Brain microvascular endothelial cell (primary cell): ENCODE measurements at regions not wholly inside any gene's neighbourhood (a gene's known extent, or its start where the extent isn't known, plus 50 kb on each side); places are given as distances from the start of the nearest gene placed in this dataset.

ENCODE experiments used
- DNase-seq: peaks from one replicate; pipeline ENCODE4 v3.0.0-alpha.2; 2020
- H3K27ac ChIP-seq: fragments of 250-450 bp; sonication (Bioruptor Pico); 2 replicates; pipeline ENCODE4 v1.5.1; 2020; ENCODE audit warnings: mild to moderate bottlenecking, moderate library complexity
- H3K27me3 ChIP-seq: fragments of 250-450 bp; sonication (Bioruptor Pico); replicated peaks from 2 replicates; pipeline ENCODE4 v1.5.1; 2020; ENCODE audit warnings: mild to moderate bottlenecking
- H3K36me3 ChIP-seq: fragments of 250-450 bp; sonication (Bioruptor Pico); replicated peaks from 2 replicates; pipeline ENCODE4 v1.5.1; 2020; ENCODE audit warnings: mild to moderate bottlenecking
- H3K4me3 ChIP-seq: 2 replicates; pipeline ENCODE4 v1.5.1; 2011; ENCODE audit warnings: low read depth, mild to moderate bottlenecking, control low read depth, low read length, moderate library complexity
- in situ Hi-C: cut with HindIII; loops from 2 replicates; pipeline ENCODE4 v1.10.0; 2017; ENCODE audit warnings: low sequenced_read_pairs, low pct_ligation_motif_present
- TF ChIP-seq, protein P1 (sequence below): IDR thresholded peaks from 2 replicates; pipeline ENCODE4 v1.5.1; 2011; ENCODE audit warnings: low read depth, mild to moderate bottlenecking, moderate library complexity, low read length, control low read depth, inconsistent platforms; ENCODE audit errors: missing control alignments

DNA sequence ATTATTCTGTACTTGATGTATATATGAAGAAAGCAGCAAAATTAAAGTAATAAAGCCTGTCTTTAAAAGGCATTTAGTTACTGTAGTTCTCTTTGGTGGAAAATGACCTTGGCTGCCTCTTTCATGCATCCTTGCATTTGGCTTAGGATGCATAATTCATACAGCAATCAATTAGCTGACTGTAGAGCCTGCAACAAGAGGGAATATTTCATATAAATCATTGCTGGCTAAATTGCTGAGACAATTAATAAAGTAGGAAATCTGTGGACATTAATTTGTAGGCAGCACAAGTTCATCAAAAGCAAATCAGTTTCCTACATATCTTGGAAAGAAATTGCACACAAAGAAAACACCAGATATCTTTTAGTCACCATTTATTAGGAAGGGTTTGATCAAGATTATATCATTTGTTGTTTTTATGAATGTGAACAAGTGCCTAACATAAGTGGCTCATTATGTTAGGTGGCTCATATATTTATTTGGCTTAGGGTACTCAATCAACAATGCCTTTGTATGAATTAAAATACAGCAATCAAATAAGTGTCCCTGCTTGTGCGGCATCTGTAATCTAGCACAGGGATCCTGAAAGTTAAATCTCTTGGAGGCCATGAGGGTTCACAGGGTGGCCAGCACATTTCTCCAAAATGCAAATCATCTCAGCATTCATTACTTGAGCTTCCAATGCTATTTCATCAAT is 220.4 kb upstream of the SPOPL start:
- H3K36me3 ChIP-seq, result no peaks in the 10 kb centered on the region
- in situ Hi-C loops, result no loop called here
- H3K27ac ChIP-seq, result no peak overlapping the region
- DNase-seq, result no peak
- TF ChIP-seq, protein P1, sequence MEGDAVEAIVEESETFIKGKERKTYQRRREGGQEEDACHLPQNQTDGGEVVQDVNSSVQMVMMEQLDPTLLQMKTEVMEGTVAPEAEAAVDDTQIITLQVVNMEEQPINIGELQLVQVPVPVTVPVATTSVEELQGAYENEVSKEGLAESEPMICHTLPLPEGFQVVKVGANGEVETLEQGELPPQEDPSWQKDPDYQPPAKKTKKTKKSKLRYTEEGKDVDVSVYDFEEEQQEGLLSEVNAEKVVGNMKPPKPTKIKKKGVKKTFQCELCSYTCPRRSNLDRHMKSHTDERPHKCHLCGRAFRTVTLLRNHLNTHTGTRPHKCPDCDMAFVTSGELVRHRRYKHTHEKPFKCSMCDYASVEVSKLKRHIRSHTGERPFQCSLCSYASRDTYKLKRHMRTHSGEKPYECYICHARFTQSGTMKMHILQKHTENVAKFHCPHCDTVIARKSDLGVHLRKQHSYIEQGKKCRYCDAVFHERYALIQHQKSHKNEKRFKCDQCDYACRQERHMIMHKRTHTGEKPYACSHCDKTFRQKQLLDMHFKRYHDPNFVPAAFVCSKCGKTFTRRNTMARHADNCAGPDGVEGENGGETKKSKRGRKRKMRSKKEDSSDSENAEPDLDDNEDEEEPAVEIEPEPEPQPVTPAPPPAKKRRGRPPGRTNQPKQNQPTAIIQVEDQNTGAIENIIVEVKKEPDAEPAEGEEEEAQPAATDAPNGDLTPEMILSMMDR, result no peak
- no peaks in the 10 kb centered on the region for H3K27me3 ChIP-seq
- H3K4me3 ChIP-seq, result no peak overlapping the region

DNA sequence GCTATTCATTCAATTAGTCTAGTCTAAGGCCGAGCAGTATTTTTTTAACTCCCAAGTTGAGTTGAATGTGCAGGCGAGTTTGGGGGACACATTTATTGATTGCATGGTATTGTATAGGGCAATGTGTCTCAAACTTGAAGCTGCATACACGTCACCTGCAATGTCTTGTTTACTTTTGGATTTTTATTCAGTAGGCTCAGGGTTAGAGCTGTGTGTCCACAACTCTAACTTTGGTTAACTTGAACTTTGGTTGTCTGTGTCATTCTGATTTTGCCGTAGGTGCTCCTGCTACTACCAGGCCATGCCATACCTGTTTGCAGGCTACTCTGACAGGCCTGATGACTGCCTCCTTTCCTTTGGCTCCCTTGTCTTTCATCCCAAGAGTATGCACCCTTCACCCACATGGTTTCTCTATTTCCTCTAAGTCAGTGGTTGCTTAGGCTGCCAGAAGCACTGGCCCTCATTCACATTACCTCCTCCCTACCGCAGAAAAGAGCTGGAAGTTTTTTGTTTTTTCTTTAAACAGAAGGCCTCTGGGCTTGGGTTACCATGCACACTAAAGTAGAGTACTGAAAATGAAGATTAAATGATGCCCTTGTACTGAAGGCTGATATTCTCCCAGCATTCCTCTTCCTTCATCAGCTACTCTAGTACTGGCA is 219.4 kb upstream of the SPOPL start:
- Histone ChIP-seq H3K36me3 (no peaks in the 10 kb centered on the region), H3K27ac (no peak overlapping the region), H3K27me3 (no peaks in the 10 kb centered on the region), H3K4me3 (no peak overlapping the region)
- DNase-seq, result no peak
- TF ChIP-seq, protein P1, result no peak
- in situ Hi-C loops, result no loop called here

DNA sequence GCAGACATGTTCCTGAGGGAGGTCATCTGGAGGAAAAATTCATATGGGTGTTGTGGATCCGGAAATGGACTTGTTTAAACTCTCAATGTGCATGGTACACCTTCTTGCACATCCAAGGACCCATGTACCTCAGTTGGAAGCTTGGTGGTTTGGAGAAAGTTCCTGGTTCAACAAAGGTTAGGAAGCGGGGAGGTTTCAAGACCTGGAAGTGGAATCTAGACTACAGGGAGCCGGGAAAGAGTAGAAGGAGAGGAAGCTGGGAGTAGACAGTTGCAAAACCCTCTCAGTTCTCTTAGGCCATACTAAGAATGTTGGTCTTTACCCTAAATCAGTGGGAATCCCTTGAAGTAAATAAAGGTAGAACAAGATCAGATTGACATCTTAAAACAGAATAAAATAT is 209.8 kb upstream of the SPOPL start:
- DNase-seq, result no peak
- H3K4me3 ChIP-seq, result no peak overlapping the region
- TF ChIP-seq, protein P1, result no peak
- no peak overlapping the region for H3K27ac ChIP-seq
- no peaks in the 10 kb centered on the region for H3K27me3 ChIP-seq
- no peaks in the 10 kb centered on the region for H3K36me3 ChIP-seq
- in situ Hi-C loops, result no loop called here

DNA sequence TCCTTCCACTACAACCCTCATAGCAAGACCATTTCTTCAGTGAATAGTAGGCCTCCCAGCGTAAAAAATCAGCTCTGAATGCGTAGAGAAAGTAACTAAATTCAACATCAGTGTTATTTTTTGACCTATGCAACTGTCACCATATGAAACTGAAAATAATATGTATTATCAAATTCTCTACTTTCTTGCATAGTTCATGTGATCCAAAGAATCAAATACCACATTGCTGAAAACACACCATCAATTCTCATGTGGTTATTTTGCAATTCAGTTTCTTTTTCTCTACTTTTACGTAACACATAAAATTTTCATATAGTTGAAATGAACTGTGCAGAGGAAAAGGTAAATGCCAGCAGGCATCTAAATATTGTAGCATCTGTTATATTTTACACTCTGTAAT is 208.5 kb upstream of the SPOPL start:
- DNase-seq, result no peak
- Histone ChIP-seq H3K27me3 (no peaks in the 10 kb centered on the region), H3K4me3 (no peak overlapping the region), H3K27ac (no peak overlapping the region), H3K36me3 (no peaks in the 10 kb centered on the region)
- TF ChIP-seq, protein P1, result no peak
- in situ Hi-C loops, result no loop called here

DNA sequence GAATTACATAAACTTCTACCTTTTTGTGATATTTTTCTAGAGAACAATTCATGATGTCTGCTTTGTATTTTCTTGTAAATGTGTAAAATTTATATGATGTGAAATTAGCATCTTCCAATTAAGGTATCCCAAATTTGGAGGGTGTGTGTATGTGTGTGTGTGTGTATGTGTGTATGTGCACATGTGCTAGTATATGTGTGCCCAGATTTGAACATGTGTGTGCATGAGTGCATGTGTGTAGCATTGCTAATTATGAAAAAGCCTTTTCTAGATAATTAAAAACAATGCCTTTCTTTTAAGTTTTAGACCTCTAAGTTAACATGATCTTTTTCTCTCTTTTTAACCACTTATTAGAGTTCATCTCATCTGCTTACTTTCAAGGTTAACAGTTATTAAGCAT is 208.0 kb upstream of the SPOPL start:
- TF ChIP-seq, protein P1, result no peak

DNA sequence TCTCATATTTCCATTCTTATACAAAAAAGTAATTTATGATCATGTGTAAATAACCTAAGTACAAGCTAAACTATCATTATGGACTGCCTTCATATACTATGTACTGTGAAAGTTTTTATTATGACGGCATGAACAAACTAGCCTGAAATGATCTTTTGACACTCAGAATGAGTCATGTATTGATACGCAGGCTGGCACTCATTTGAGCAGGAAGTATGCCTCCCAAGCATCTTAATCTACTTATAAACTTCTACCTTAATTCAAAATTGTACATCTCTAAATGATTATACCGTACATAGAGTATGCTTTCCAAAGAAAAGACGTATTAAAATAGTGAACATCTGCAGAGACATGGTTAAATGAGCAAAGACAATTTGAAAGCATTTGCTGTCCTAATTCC is 207.1 kb upstream of the SPOPL start:
- Histone ChIP-seq H3K27me3 (no peaks in the 10 kb centered on the region), H3K27ac (no peak overlapping the region), H3K4me3 (no peak overlapping the region), H3K36me3 (no peaks in the 10 kb centered on the region)
- in situ Hi-C loops, result no loop called here
- DNase-seq, result no peak
- TF ChIP-seq, protein P1, result no peak

More for the DNA sequence above, 208.0 kb upstream of the SPOPL start:
- Histone ChIP-seq H3K36me3 (no peaks in the 10 kb centered on the region), H3K27ac (no peak overlapping the region), H3K4me3 (no peak overlapping the region), H3K27me3 (no peaks in the 10 kb centered on the region)
- in situ Hi-C loops, result no loop called here
- DNase-seq, result no peak
